SU-DHL-6 (cell line): ENCODE measurements at regions not wholly inside any gene's neighbourhood (a gene's known extent, or its start where the extent isn't known, plus 50 kb on each side); places are given as distances from the start of the nearest gene placed in this dataset.

Experiments used
- EZH2phosphoT487 ChIP-seq: fragments of 200-600 bp; sonication (generic), shearing (Covaris generic); conservative IDR thresholded peaks from 2 replicates; pipeline ENCODE4 v1.6.1; 2018; ENCODE audit warnings: mild to moderate bottlenecking, antibody characterized with exemption, low read length, moderate library complexity, mixed read lengths
- TF ChIP-seq, protein P1 (sequence below): fragments of 200-600 bp; sonication (generic); IDR thresholded peaks from one replicate; pipeline ENCODE4 v1.5.1; 2017; ENCODE audit warnings: antibody characterized with exemption, mild to moderate bottlenecking, low read length, moderate library complexity; ENCODE audit not compliant: insufficient read depth, poor library complexity, severe bottlenecking

- TF ChIP-seq, protein P1, sequence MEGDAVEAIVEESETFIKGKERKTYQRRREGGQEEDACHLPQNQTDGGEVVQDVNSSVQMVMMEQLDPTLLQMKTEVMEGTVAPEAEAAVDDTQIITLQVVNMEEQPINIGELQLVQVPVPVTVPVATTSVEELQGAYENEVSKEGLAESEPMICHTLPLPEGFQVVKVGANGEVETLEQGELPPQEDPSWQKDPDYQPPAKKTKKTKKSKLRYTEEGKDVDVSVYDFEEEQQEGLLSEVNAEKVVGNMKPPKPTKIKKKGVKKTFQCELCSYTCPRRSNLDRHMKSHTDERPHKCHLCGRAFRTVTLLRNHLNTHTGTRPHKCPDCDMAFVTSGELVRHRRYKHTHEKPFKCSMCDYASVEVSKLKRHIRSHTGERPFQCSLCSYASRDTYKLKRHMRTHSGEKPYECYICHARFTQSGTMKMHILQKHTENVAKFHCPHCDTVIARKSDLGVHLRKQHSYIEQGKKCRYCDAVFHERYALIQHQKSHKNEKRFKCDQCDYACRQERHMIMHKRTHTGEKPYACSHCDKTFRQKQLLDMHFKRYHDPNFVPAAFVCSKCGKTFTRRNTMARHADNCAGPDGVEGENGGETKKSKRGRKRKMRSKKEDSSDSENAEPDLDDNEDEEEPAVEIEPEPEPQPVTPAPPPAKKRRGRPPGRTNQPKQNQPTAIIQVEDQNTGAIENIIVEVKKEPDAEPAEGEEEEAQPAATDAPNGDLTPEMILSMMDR: no peak
- no peak for TF ChIP-seq EZH2phosphoT487
Observed at GRCh38 chr4:188454575-188454974, 315.3 kb downstream of the TRIML1 start.
